Upper lobe of left lung (tissue), 4 donors: ENCODE measurements at regions not wholly inside any gene's neighbourhood (a gene's known extent, or its start where the extent isn't known, plus 50 kb on each side); places are given as distances from the start of the nearest gene placed in this dataset.

Experiments used
- POLR2A ChIP-seq, 4 donors: fragments of 450-650 bp; IDR thresholded peaks; one replicate each; pipeline ENCODE4 v1.5.1; 2016 to 2017; ENCODE audit warnings: antibody characterized with exemption in 4 of 4, mild to moderate bottlenecking in 2 of 4
- POLR2AphosphoS5 ChIP-seq, 2 donors: sonication (generic); formaldehyde crosslinking; IDR thresholded peaks; one replicate each; pipeline ENCODE4 v1.5.1; 2017; ENCODE audit warnings: antibody characterized with exemption in 2 of 2
- TF ChIP-seq, protein P1 (sequence below), 6 experiments: fragments of 450-650 bp in 4 of 6; fragments of 200-600 bp in 2 of 6; sonication (generic) in 2 of 6; IDR thresholded peaks; one replicate each; pipeline ENCODE4 v1.5.1; 2016 to 2019; ENCODE audit warnings: antibody characterized with exemption in 6 of 6

DNA sequence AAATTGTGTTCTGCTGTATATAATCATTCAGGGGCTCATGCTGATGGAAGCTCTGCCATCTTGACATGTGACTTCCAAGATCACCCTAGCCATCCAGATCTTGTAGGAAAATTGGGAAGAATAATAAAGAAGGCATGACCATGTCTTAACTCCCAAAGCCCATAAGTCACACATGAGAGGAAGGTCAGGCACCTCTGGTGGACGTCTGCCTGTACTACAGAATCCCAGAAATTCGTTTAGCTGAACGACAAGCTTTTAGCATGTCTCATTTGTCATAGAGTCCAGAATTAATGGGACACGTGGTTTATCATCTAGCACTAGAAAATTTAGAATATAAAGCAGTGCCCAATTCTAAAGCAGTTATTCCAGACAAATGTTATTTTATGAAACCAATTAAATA is 212.7 kb downstream of the CENPC start:
- TF ChIP-seq, protein P1, sequence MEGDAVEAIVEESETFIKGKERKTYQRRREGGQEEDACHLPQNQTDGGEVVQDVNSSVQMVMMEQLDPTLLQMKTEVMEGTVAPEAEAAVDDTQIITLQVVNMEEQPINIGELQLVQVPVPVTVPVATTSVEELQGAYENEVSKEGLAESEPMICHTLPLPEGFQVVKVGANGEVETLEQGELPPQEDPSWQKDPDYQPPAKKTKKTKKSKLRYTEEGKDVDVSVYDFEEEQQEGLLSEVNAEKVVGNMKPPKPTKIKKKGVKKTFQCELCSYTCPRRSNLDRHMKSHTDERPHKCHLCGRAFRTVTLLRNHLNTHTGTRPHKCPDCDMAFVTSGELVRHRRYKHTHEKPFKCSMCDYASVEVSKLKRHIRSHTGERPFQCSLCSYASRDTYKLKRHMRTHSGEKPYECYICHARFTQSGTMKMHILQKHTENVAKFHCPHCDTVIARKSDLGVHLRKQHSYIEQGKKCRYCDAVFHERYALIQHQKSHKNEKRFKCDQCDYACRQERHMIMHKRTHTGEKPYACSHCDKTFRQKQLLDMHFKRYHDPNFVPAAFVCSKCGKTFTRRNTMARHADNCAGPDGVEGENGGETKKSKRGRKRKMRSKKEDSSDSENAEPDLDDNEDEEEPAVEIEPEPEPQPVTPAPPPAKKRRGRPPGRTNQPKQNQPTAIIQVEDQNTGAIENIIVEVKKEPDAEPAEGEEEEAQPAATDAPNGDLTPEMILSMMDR (IDR thresholded peaks at IDR 0.05) = peak in 2 of 6 experiments; percentile 19 to 20
- TF ChIP-seq POLR2A (IDR thresholded peaks at IDR 0.05) (no peak), POLR2AphosphoS5 (IDR thresholded peaks at IDR 0.05) (no peak)
